ENCODE measurements at regions not wholly inside any gene's neighbourhood (a gene's known extent, or its start where the extent isn't known, plus 50 kb on each side); places are given as distances from the start of the nearest gene placed in this dataset.

GRCh38 chr6:133637436-133637835, 251.5 kb upstream of the TCF21 start:
- H3K27ac Mint-ChIP-seq, result no peak overlapping the region
- no peaks in the 10 kb centered on the region for H3K36me3 Mint-ChIP-seq
- POLR2A ChIA-PET, result no interaction called here
- H3K27me3 Mint-ChIP-seq, result peaks cover 0 to 8% (median 2%) of the 10 kb centered on the region in 5 donors
- ATAC-seq (no peak), DNase-seq (no peak)
- no peaks in the 10 kb centered on the region for H3K4me1 Mint-ChIP-seq
- H3K9me3 Mint-ChIP-seq, result peaks cover 0 to 16% (median 4%) of the 10 kb centered on the region in 9 donors
- H3K4me3 Mint-ChIP-seq, result no peak overlapping the region

GRCh38 chr6:133637874-133638273, 251.0 kb upstream of the TCF21 start:
- Mint-ChIP-seq H3K27me3 (peaks cover 0 to 8% (median 2%) of the 10 kb centered on the region in 5 donors), H3K36me3 (no peaks in the 10 kb centered on the region), H3K4me1 (no peaks in the 10 kb centered on the region), H3K9me3 (peaks cover 0 to 16% (median 4%) of the 10 kb centered on the region in 9 donors), H3K27ac (no peak overlapping the region), H3K4me3 (no peak overlapping the region)
- DNase-seq (no peak), ATAC-seq (no peak)
- POLR2A ChIA-PET, result no interaction called here

DNA sequence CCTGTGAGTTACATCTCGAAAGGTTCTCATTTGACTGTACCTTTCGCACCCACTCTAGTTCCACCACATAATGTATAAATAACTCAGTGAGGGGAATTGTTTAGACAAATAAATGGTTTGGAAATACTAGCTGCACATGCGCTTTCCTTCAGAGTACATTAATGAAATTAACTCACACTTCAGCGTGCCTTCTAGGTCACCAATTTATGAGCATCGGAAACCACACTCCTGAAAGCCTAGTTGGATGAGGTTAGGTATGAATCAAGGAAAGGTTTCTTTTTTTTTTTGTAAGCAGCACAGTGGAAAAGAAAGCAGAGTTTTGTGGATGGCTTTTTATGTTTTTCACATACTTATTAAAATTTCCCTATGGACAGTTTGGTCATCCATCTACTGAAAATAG, 247.8 kb upstream of the TCF21 start:
- Mint-ChIP-seq H3K9me3 (peaks cover 0 to 16% (median 4%) of the 10 kb centered on the region in 9 donors), H3K4me3 (no peak overlapping the region), H3K4me1 (no peaks in the 10 kb centered on the region), H3K36me3 (no peaks in the 10 kb centered on the region), H3K27ac (no peak overlapping the region), H3K27me3 (peaks cover 0 to 3% (median 3%) of the 10 kb centered on the region in 5 donors)
- DNase-seq, result no peak
- POLR2A ChIA-PET, result no interaction called here
- no peak for ATAC-seq

DNA sequence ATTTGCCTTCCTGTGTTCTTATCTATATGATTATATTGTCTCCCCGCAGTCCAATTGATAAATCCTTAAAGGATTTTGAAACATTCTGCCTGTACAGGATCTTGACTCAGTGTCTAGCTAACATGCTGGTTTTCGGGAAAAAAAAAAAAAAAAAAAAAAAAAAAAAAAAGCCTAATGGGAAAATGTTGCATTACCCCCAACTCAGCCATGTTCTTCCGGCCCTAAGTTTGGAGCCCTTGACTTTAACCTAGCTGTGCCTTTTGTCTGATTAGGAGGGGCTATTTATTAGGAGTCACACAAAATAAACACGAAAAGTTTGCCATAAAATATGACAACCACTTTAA, 244.4 kb upstream of the TCF21 start:
- POLR2A ChIA-PET, result no interaction called here
- H3K27me3 Mint-ChIP-seq, result peaks cover 0 to 3% (median 2%) of the 10 kb centered on the region in 5 donors
- no peak overlapping the region for H3K27ac Mint-ChIP-seq
- peaks cover 0 to 4% (median 0%) of the 10 kb centered on the region in 9 donors for H3K9me3 Mint-ChIP-seq
- H3K36me3 Mint-ChIP-seq, result no peaks in the 10 kb centered on the region
- DNase-seq, result no peak
- no peaks in the 10 kb centered on the region for H3K4me1 Mint-ChIP-seq
- no peak for ATAC-seq
- no peak overlapping the region for H3K4me3 Mint-ChIP-seq

DNA sequence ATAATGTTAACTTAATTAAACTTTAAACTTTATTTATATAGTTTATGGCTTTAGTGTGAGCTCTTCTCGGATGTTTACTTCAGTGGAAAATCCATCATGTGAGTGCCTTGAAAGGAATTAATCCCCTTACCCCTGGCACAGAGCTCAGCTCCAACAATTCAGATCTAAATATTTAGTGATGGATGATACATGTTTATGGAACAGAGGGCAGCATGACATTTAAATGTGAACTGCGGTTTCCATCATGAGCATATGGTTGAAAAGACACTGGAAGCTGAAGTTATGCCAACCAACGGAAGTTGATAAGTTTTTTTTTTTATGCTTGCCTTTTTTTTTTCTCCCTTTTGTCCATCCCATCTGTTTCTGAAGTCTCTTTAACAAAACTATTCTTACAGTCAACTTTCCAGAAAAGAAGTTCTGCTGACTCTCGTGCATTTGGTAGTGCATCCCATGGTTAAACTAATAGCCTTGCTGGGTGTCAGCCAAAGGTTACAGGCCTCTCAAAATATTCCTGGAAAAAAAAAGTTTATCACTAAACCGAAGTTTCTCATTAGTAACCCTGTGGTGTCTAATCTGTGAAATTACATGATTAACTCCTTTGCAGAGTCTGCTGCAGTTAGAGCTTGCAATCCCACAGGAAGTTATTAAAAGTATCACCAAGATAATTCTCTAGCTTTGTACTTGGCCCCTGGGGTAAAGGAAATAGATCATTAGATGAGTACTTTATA, 243.9 kb upstream of the TCF21 start:
- no peaks in the 10 kb centered on the region for H3K36me3 Mint-ChIP-seq
- no peak for DNase-seq
- no peak overlapping the region for H3K4me3 Mint-ChIP-seq
- peaks cover 0 to 4% (median 0%) of the 10 kb centered on the region in 9 donors for H3K9me3 Mint-ChIP-seq
- peaks cover 0 to 3% (median 2%) of the 10 kb centered on the region in 5 donors for H3K27me3 Mint-ChIP-seq
- no peak overlapping the region for H3K27ac Mint-ChIP-seq
- no peaks in the 10 kb centered on the region for H3K4me1 Mint-ChIP-seq
- ATAC-seq, result no peak
- POLR2A ChIA-PET, result no interaction called here

DNA sequence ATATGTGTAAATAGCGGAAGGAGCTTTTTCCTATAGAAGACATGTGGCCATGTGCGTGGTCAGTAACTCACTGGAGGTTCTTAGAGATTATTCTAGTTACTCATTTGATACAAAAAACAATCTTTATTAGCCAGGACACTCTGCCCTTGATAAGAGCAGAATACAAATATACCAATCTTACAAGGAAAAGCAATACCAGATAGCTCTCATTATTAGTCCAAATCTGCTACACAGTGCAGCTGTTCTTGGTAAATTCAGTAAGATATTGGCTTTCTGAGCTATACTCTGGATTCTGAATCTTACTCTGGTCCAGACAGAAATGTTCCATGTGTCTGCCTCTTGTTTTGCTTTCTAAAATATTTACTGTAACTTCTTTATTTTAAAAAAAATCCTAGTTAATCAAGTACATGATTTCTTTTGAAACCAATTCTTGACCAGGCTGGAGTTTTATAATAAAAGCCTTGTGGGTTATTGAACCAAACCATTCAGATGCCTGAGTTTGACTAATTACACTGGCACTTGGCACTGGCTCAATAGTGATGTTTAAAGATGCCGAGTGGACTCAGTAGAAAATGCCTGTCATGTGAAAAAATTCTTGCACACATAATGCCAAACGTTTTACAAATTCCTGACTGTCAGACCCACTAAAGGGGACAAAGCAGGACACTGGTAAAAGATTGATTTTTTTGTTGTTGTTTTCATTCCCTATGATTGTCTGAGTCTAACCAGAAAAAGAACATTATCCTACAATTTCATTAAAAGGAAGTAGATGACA, 242.8 kb upstream of the TCF21 start:
- no peak for ATAC-seq
- POLR2A ChIA-PET, result interaction anchor here (0.7 kb wide), 1 partner anchor 9 kb away, joined by 3 read pairs; no protein-coding TSS in a partner anchor
- DNase-seq, result no peak
- H3K36me3 Mint-ChIP-seq, result no peaks in the 10 kb centered on the region
- no peaks in the 10 kb centered on the region for H3K4me1 Mint-ChIP-seq
- H3K27ac Mint-ChIP-seq, result no peak overlapping the region
- no peak overlapping the region for H3K4me3 Mint-ChIP-seq
- H3K27me3 Mint-ChIP-seq, result peaks cover 0 to 3% (median 2%) of the 10 kb centered on the region in 5 donors
- peaks cover 0 to 4% (median 0%) of the 10 kb centered on the region in 9 donors for H3K9me3 Mint-ChIP-seq

GRCh38 chr6:133648581-133648980, 240.3 kb upstream of the TCF21 start:
- H3K9me3 Mint-ChIP-seq, result peaks cover 0 to 4% (median 0%) of the 10 kb centered on the region in 9 donors
- no peaks in the 10 kb centered on the region for H3K4me1 Mint-ChIP-seq
- no peaks in the 10 kb centered on the region for H3K36me3 Mint-ChIP-seq
- POLR2A ChIA-PET, result no interaction called here
- DNase-seq (no peak), ATAC-seq (no peak)
- peaks cover 0 to 3% (median 0%) of the 10 kb centered on the region in 5 donors for H3K27me3 Mint-ChIP-seq
- H3K4me3 Mint-ChIP-seq, result no peak overlapping the region
- H3K27ac Mint-ChIP-seq, result no peak overlapping the region

- H3K4me3 Mint-ChIP-seq, result no peak overlapping the region
- POLR2A ChIA-PET, result no interaction called here
- peaks cover 0 to 7% (median 0%) of the 10 kb centered on the region in 9 donors for H3K9me3 Mint-ChIP-seq
- H3K27me3 Mint-ChIP-seq, result peaks cover 0 to 12% (median 5%) of the 10 kb centered on the region in 5 donors
- H3K4me1 Mint-ChIP-seq, result no peaks in the 10 kb centered on the region
- no peak for ATAC-seq
- H3K36me3 Mint-ChIP-seq, result no peaks in the 10 kb centered on the region
- no peak overlapping the region for H3K27ac Mint-ChIP-seq
- DNase-seq, result no peak
Measured at GRCh38 chr6:133671376-133671775, 217.5 kb upstream of the TCF21 start.

GRCh38 chr6:133673056-133673455, 215.9 kb upstream of the TCF21 start:
- no peak for DNase-seq
- peaks cover 0 to 7% (median 0%) of the 10 kb centered on the region in 9 donors for H3K9me3 Mint-ChIP-seq
- POLR2A ChIA-PET, result no interaction called here
- peaks cover 0 to 12% (median 5%) of the 10 kb centered on the region in 5 donors for H3K27me3 Mint-ChIP-seq
- H3K4me1 Mint-ChIP-seq, result no peaks in the 10 kb centered on the region
- H3K36me3 Mint-ChIP-seq, result no peaks in the 10 kb centered on the region
- ATAC-seq, result no peak
- no peak overlapping the region for H3K4me3 Mint-ChIP-seq
- H3K27ac Mint-ChIP-seq, result no peak overlapping the region

- no peak for ATAC-seq
- Mint-ChIP-seq H3K4me3 (no peak overlapping the region), H3K4me1 (no peaks in the 10 kb centered on the region), H3K36me3 (no peaks in the 10 kb centered on the region), H3K9me3 (peaks cover 0 to 7% (median 0%) of the 10 kb centered on the region in 9 donors), H3K27me3 (peaks cover 0 to 14% (median 8%) of the 10 kb centered on the region in 5 donors), H3K27ac (no peak overlapping the region)
- POLR2A ChIA-PET, result no interaction called here
- DNase-seq, result no peak
Measured at GRCh38 chr6:133674661-133675060, 214.3 kb upstream of the TCF21 start.

DNA sequence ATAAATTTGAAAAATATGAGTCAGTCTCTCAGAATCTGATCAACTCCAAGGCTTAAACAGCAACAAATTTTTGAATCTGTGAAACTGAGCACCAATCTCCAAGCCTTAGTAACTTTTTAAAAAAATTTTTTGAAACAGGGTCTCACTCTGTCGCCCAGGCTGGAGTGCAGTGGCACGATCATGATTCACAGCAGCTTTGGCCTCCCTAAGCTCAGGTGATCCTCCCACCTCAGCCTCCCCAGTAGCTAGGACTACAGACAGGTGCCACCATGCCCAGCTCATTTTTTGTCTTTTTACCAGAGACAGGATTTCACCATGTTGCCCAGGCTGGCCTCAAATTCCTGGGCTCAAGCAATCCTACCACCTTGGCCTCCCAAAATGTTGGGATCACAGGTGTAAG, 207.9 kb upstream of the TCF21 start:
- H3K36me3 Mint-ChIP-seq, result no peaks in the 10 kb centered on the region
- DNase-seq, result no peak
- H3K4me3 Mint-ChIP-seq, result no peak overlapping the region
- H3K9me3 Mint-ChIP-seq, result peaks cover 0 to 2% (median 0%) of the 10 kb centered on the region in 9 donors
- H3K27ac Mint-ChIP-seq, result no peak overlapping the region
- POLR2A ChIA-PET, result no interaction called here
- H3K27me3 Mint-ChIP-seq, result peaks cover 0 to 8% (median 3%) of the 10 kb centered on the region in 5 donors
- ATAC-seq, result no peak
- no peaks in the 10 kb centered on the region for H3K4me1 Mint-ChIP-seq

- Mint-ChIP-seq H3K4me1 (no peaks in the 10 kb centered on the region), H3K36me3 (no peaks in the 10 kb centered on the region), H3K9me3 (no peaks in the 10 kb centered on the region), H3K27me3 (peaks cover 0 to 8% (median 3%) of the 10 kb centered on the region in 5 donors), H3K4me3 (no peak overlapping the region), H3K27ac (no peak overlapping the region)
- POLR2A ChIA-PET, result no interaction called here
- ATAC-seq, result no peak
- no peak for DNase-seq
Measured at GRCh38 chr6:133681891-133682290, 207.0 kb upstream of the TCF21 start.

DNA sequence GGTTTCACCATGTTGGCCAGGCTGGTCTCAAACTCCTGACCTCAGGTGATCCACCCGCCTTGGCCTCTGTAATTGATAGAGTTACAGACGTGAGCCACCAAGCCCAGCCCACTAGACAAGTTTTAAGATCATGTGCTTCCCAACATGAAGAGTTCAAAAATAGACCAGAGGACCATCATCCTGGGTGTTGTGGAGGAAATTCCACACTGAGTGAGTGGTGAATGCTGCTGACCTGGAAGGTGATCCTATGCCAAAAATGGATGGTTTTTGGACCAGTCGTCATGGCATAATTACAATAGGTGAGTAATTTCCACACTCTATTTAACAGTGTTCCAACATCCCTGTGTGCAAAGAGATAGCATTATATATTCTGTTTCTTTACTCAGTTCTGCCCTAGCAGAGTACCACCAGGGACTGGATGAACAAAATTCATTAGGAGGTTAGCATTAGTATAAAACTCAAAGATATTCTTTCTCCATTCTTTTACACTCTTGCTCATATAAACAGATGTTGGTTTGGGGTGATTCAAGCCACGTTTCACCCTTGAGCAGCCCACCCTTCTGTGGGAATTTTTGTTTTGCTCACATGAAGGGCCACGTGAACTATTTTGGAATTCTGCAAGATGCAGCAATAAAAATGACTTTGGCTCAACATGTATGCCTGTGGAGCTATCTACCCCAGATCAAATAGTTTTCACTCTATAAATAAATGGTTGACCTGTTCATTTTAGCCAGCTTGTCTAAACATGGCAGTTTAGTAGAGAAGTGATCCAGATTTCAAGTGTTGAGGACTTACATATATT, 206.2 kb upstream of the TCF21 start:
- H3K27me3 Mint-ChIP-seq, result peaks cover 0 to 8% (median 5%) of the 10 kb centered on the region in 5 donors
- POLR2A ChIA-PET, result no interaction called here
- ATAC-seq, result no peak
- no peak overlapping the region for H3K27ac Mint-ChIP-seq
- no peaks in the 10 kb centered on the region for H3K4me1 Mint-ChIP-seq
- H3K9me3 Mint-ChIP-seq, result no peaks in the 10 kb centered on the region
- DNase-seq, result no peak
- no peak overlapping the region for H3K4me3 Mint-ChIP-seq
- no peaks in the 10 kb centered on the region for H3K36me3 Mint-ChIP-seq
